ENCODE measurements at regions not wholly inside any gene's neighbourhood (a gene's known extent, or its start where the extent isn't known, plus 50 kb on each side); places are given as distances from the start of the nearest gene placed in this dataset.

DNA sequence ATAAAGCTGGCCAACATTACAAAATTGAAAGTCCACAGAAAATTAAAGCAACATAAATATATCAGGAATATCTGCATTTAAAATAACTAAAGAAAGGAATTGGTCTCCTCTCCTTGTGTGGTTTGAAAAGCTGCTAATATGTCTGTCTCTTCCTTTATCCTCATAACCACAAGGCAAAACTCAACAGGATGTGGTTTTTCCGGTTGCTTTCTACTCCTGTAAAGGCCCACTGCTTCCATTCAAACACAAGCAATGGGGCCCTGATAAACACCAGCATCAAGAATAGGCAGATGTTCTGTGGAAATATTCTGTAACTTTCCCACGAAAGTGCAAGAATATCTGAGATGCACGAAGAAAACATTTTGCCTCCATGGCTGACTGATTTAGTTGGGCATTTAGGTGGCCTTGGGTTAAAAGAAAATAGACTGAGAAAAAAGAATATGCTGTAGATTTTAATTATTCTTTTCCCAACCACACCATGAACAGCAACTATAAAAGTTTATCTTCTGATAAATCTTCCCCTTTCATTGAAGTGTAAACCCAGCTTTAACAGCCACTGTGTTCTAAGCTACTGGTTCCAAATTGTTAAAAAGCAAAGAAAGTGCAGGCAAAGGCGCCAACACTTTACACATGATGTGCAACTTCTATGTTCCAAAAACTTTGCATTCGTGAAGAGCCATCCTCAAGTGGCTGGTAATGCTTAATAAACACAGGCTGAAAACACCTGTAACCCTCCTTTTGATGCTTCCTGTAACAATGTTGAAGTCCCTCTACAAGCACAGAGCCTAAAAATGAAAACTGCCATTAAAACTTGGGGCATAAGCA lies 50.5 kb upstream of the NDST3 start:
- ATAC-seq (no peak), DNase-seq (ENCODE audit: low read depth, low spot score) (no peak)
- TF ChIP-seq SIN3A (IDR thresholded peaks at IDR 0.05; ENCODE audit: borderline replicate concordance, insufficient read depth, low read depth, low read length) (no peak), POLR2AphosphoS5 (IDR thresholded peaks at IDR 0.05; ENCODE audit: low read depth, low read length) (no peak), TCF7L2 (IDR thresholded peaks at IDR 0.05; ENCODE audit: low read depth, low read length) (no peak), REST (IDR thresholded peaks at IDR 0.05; ENCODE audit: insufficient read depth in 1 of 2, low read depth in 2 of 2, low read length in 1 of 2) (no peak)
- TF ChIP-seq, protein P1, sequence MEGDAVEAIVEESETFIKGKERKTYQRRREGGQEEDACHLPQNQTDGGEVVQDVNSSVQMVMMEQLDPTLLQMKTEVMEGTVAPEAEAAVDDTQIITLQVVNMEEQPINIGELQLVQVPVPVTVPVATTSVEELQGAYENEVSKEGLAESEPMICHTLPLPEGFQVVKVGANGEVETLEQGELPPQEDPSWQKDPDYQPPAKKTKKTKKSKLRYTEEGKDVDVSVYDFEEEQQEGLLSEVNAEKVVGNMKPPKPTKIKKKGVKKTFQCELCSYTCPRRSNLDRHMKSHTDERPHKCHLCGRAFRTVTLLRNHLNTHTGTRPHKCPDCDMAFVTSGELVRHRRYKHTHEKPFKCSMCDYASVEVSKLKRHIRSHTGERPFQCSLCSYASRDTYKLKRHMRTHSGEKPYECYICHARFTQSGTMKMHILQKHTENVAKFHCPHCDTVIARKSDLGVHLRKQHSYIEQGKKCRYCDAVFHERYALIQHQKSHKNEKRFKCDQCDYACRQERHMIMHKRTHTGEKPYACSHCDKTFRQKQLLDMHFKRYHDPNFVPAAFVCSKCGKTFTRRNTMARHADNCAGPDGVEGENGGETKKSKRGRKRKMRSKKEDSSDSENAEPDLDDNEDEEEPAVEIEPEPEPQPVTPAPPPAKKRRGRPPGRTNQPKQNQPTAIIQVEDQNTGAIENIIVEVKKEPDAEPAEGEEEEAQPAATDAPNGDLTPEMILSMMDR (IDR thresholded peaks at IDR 0.05): no peak
- H3K4me1 ChIP-seq (ENCODE audit: control insufficient read depth, insufficient read depth, low read length): no peaks in the 10 kb centered on the region
- H3K27ac ChIP-seq (ENCODE audit: low read length): no peak overlapping the region
- no peaks in the 10 kb centered on the region for H3K9me3 ChIP-seq (ENCODE audit: control insufficient read depth, insufficient read depth, low read depth, low read length)
- no peaks in the 10 kb centered on the region for H3K27me3 ChIP-seq (ENCODE audit: control insufficient read depth, insufficient read depth, low read length)
- in situ Hi-C loops (cut with HindIII; ENCODE audit: low pct_unique_long_range_greater_than_20kb, low sequenced_read_pairs) (no loop called here), intact Hi-C loops (cut with micrococcal nuclease; ENCODE audit: unreplicated experiment) (no loop called here)
- ChIA-PET POLR2A (no interaction called here), CTCF (no interaction called here)
- H3K4me3 ChIP-seq (ENCODE audit: low read depth in 2 of 2, low read length in 2 of 2): no peak overlapping the region
- no TSS peak for BruUV-seq (replicated peaks)
- no peaks in the 10 kb centered on the region for H3K36me3 ChIP-seq (ENCODE audit: control insufficient read depth, insufficient read depth, low read length)

GRCh38 chr4:117984366-117984680 lies 50.0 kb upstream of the NDST3 start:
- in situ Hi-C loops (cut with HindIII; ENCODE audit: low pct_unique_long_range_greater_than_20kb, low sequenced_read_pairs): no loop called here
- H3K27me3 ChIP-seq (ENCODE audit: control insufficient read depth, insufficient read depth, low read length): no peaks in the 10 kb centered on the region
- H3K27ac ChIP-seq (ENCODE audit: low read length): no peak overlapping the region
- ATAC-seq (no peak), DNase-seq (ENCODE audit: low read depth, low spot score) (no peak)
- ChIA-PET CTCF (no interaction called here), POLR2A (no interaction called here)
- no TSS peak for BruUV-seq (replicated peaks)
- no peaks in the 10 kb centered on the region for H3K4me1 ChIP-seq (ENCODE audit: control insufficient read depth, insufficient read depth, low read length)
- no peaks in the 10 kb centered on the region for H3K36me3 ChIP-seq (ENCODE audit: control insufficient read depth, insufficient read depth, low read length)
- TF ChIP-seq POLR2AphosphoS5 (IDR thresholded peaks at IDR 0.05; ENCODE audit: low read depth, low read length) (no peak), SIN3A (IDR thresholded peaks at IDR 0.05; ENCODE audit: borderline replicate concordance, insufficient read depth, low read depth, low read length) (no peak)
- TF ChIP-seq, protein P1 (IDR thresholded peaks at IDR 0.05): no peak
- no peak overlapping the region for H3K4me3 ChIP-seq (ENCODE audit: low read depth in 2 of 2, low read length in 2 of 2)
- no peaks in the 10 kb centered on the region for H3K9me3 ChIP-seq (ENCODE audit: control insufficient read depth, insufficient read depth, low read depth, low read length)
- intact Hi-C loops (cut with micrococcal nuclease; ENCODE audit: unreplicated experiment): no loop called here
